ENCODE measurements at regions not wholly inside any gene's neighbourhood (a gene's known extent, or its start where the extent isn't known, plus 50 kb on each side); places are given as distances from the start of the nearest gene placed in this dataset.
A peak's percentile ranks its signal among the peaks of the same experiment; 100 is the strongest.

DNA sequence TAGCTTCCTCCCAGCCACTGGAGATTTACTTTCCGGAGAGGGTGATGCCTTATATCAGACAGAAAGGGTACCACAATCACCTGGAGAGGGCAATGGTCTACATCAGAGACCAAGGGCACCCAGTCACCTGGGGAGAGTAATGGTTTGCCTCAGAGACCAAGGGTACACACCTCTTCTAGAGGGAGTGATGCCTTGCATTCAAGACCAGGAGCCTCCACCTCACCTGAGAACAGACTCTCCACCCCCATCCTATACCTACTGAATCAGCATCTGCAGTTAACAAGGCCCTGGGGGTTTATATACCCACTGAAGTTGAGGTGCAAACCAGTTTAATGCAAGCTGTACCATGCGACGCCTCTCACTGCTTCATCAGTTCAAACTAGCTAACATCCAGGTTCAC lies 270.2 kb upstream of the IGFBP3 start:
- no peak for DNase-seq (ENCODE audit: low spot score in 2 of 2)
- TF ChIP-seq POLR2A (IDR thresholded peaks at IDR 0.05), result no peak
- H3K4me3 ChIP-seq (ENCODE audit: low read depth, poor library complexity, severe bottlenecking), result no peak overlapping the region
- intact Hi-C loops (cut with DNase I; ENCODE audit: low total_unique reads), result no loop called here
- WGBS, 2 donors, result 94 to 98% methylated on average over 3 of the region's 3 CpGs

DNA sequence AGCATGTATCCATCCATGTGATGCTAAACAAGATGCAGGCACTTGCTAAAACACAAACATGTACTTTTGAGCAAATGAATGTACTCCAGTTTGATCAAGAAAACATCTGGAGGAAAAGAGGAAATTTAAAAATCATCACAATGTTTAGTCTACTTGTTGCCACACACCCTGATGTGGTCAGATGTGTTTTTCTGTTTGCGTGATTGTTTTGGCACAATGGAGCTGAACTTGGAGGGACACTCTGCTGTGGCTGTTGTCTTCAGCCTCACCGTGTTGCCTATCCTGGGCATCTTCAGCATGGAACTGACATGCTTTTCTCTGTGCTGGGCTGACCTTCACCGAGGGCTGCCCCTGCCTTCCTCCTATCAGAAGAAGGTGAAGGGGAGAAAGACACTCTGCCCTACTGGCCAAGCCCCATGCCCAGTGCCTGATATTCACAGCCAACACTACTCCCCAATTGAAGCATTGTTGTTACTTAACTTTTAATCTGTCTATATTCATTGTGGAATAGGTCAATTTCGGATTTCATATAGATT lies 268.3 kb upstream of the IGFBP3 start:
- no peak overlapping the region for H3K4me3 ChIP-seq (ENCODE audit: low read depth, poor library complexity, severe bottlenecking)
- 75 to 80% methylated on average over 4 of the region's 4 CpGs for WGBS, 2 donors
- intact Hi-C loops (cut with DNase I; ENCODE audit: low total_unique reads), result no loop called here
- no peak for TF ChIP-seq POLR2A (IDR thresholded peaks at IDR 0.05)
- no peak for DNase-seq (ENCODE audit: low spot score in 2 of 2)

DNA sequence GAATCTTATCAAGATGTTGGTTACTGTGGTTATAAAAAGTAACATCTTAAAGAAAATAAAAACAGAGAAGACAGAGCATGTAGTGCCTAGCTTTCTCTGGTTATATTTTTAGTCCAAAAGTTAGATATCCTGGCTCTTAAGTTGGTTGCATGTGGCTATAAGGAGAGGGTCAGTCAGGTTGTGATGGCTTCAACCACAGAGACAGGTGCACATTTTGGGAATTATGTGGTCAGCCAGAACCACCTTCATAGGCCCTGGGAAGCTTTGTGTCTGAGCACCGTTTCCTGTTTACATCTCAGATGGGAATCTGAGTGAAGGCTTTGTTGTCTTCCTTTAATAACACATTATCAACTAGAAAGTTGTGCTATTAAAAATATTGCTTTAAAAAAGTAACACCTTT lies 265.1 kb upstream of the IGFBP3 start:
- intact Hi-C loops (cut with DNase I; ENCODE audit: low total_unique reads), result no loop called here
- DNase-seq (ENCODE audit: low spot score in 2 of 2), result no peak
- H3K4me3 ChIP-seq (ENCODE audit: low read depth, poor library complexity, severe bottlenecking), result no peak overlapping the region
- no peak for TF ChIP-seq POLR2A (IDR thresholded peaks at IDR 0.05)
- TF ChIP-seq, protein P1, sequence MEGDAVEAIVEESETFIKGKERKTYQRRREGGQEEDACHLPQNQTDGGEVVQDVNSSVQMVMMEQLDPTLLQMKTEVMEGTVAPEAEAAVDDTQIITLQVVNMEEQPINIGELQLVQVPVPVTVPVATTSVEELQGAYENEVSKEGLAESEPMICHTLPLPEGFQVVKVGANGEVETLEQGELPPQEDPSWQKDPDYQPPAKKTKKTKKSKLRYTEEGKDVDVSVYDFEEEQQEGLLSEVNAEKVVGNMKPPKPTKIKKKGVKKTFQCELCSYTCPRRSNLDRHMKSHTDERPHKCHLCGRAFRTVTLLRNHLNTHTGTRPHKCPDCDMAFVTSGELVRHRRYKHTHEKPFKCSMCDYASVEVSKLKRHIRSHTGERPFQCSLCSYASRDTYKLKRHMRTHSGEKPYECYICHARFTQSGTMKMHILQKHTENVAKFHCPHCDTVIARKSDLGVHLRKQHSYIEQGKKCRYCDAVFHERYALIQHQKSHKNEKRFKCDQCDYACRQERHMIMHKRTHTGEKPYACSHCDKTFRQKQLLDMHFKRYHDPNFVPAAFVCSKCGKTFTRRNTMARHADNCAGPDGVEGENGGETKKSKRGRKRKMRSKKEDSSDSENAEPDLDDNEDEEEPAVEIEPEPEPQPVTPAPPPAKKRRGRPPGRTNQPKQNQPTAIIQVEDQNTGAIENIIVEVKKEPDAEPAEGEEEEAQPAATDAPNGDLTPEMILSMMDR (IDR thresholded peaks at IDR 0.05), result no peak
- 69 to 91% methylated on average over 1 of the region's 1 CpG for WGBS, 2 donors

DNA sequence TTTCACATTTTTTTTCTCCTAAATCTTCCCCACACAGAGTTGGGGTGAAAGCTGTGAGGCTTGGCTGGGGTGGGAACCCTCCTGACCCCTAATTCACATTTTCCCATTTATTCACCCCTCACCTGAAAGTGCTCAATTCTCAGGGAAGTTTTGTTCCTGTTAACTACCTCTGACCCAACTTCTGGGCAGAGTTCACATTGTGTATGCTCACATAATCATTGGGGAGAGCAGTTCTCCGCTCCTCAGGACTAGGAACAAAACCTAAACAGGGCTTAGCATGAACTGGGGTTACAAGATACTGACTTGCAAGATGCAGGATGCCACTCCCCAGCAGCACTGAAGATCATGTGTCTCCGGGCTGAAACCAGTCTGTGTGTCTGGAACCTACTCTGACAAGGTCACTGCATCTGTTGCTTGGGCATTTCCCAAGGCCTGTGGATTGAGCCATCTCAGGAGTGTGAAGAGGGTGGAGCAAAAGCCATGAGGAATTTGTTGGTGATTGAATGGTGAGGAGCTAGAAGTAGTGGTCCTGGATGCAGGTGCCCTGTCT lies 258.1 kb upstream of the IGFBP3 start:
- TF ChIP-seq, protein P1 (IDR thresholded peaks at IDR 0.05), result no peak
- no peak for TF ChIP-seq POLR2A (IDR thresholded peaks at IDR 0.05)
- 45 to 67% methylated on average over 2 of the region's 2 CpGs for WGBS, 2 donors
- DNase-seq (ENCODE audit: low spot score in 2 of 2), result peak in 1 of 2 donors; percentile 32
- no peak overlapping the region for H3K4me3 ChIP-seq (ENCODE audit: low read depth, poor library complexity, severe bottlenecking)
- intact Hi-C loops (cut with DNase I; ENCODE audit: low total_unique reads), result no loop called here

DNA sequence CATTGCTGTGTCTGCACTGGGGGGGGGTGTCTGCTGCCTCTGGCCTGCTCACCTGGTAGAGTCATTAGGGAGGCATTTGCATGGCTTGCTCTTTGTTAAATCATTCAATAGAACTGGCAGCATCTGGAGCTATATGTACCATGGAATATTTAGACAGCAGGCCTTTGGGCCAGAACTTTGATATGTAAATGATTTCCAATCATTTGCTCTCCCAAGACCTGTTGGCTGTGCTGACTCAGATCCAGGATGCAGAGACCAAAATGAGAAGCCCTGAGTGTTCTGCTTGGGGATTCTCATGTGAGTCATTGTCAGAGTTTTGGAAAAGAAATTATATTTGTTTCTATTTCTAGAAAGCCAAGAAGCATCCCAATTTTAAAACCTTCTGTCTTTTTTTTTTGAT lies 257.6 kb upstream of the IGFBP3 start:
- TF ChIP-seq POLR2A (IDR thresholded peaks at IDR 0.05), result no peak
- TF ChIP-seq, protein P1 (IDR thresholded peaks at IDR 0.05), result no peak
- intact Hi-C loops (cut with DNase I; ENCODE audit: low total_unique reads), result no loop called here

DNA sequence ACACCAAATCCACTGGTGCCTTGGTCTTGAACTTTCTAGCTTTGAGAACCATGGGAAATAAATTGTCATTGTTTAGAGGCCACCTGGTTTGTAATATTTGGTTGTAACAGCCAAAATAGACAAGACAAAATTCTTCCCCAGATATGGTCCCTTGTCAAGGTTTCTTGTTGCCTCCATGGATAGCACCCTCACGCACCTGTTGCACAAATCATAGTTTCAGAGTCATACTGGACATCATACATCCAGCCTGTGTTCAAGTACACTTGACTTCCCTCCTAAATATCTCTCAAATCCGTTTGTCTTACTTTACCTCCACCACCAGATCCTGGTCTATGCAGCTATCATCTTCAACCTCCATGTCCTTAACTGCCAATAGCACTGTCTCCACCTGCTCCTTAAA lies 256.7 kb upstream of the IGFBP3 start:
- WGBS, 2 donors, result 86 to 90% methylated on average over 2 of the region's 2 CpGs
- intact Hi-C loops (cut with DNase I; ENCODE audit: low total_unique reads), result no loop called here
- H3K4me3 ChIP-seq (ENCODE audit: low read depth, poor library complexity, severe bottlenecking), result no peak overlapping the region
- no peak for TF ChIP-seq POLR2A (IDR thresholded peaks at IDR 0.05)
- TF ChIP-seq, protein P1 (IDR thresholded peaks at IDR 0.05), result no peak
- no peak for DNase-seq (ENCODE audit: low spot score in 2 of 2)

More for the DNA sequence above, 257.6 kb upstream of the IGFBP3 start:
- no peak for DNase-seq (ENCODE audit: low spot score in 2 of 2)
- no peak overlapping the region for H3K4me3 ChIP-seq (ENCODE audit: low read depth, poor library complexity, severe bottlenecking)

DNA sequence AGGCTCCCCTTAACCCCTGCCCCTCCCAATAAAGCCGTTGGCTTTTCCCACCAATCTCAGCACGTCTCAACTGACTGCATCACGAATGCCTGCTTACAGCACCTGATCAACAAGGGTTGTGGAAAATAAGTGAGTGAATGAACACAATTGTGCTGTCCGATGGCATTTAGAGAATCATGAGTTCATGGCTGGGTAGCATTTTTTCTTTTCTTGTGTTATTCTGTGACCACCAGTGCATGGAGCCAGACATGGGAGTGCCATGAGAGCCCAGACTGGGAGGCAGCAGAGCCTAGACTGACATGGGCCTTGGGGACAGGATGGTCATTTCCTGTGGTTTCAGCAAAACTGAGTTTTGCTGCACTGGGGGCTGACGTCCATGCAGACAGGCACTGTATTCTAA lies 254.1 kb upstream of the IGFBP3 start:
- 45 to 72% methylated on average over 5 of the region's 5 CpGs for WGBS, 2 donors
- no peak overlapping the region for H3K4me3 ChIP-seq (ENCODE audit: low read depth, poor library complexity, severe bottlenecking)
- intact Hi-C loops (cut with DNase I; ENCODE audit: low total_unique reads), result no loop called here
- DNase-seq (ENCODE audit: low spot score in 2 of 2), result no peak
- TF ChIP-seq, protein P1 (IDR thresholded peaks at IDR 0.05), result no peak
- TF ChIP-seq POLR2A (IDR thresholded peaks at IDR 0.05), result no peak
